HG02870 (cell line): ENCODE measurements at regions not wholly inside any gene's neighbourhood (a gene's known extent, or its start where the extent isn't known, plus 50 kb on each side); places are given as distances from the start of the nearest gene placed in this dataset.
"Not testable (repeated sequence)": the region's sequence is repeated elsewhere in the genome, so short reads cannot be mapped to it uniquely, and the experiment has no call there.

ENCODE experiments used
- ATAC-seq: cut with Tn5 transposase; IDR thresholded peaks from one replicate; pipeline ENCODE4 v1.9.1; 2021; ENCODE audit warnings: mild to moderate bottlenecking, moderate library complexity; ENCODE audit not compliant: unreplicated experiment

DNA sequence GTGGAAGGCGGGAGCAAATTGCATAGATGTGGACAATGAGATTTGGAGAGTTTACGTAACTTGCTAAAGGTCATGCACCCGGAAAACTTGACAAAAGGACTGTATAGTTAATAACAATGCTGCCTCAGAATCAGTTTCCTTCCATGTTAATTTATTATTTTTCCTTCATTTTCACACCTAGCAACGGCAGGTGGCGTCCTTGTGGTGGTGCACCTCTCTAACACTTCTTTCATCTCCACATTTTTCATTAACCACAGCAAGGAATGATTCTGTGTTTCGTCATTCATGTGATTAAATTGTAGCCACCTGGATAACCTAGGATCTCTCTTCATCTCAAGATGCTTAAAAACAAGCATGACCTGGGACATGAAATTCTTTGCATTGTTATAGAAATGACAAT lies 2133.0 kb downstream of the NCAM2 start:
- ATAC-seq, result no peak

DNA sequence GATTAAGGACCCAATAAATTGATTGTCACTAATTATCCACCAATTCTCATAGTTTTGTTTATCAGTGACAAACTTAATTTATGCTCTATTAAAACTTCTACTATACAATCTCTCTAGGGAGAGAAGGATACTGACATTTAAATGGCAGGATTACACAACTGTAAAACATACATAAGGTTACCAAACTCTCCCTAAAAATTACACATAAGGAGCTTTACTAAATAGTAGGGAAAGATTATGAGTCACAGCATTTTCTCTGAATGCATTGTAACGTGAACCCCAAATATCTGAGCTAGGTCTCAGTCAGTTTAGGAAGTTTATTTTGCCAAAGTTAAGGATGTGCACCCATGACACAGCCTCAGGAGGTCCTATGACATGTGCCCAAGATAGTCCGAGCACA lies 2140.6 kb downstream of the NCAM2 start:
- ATAC-seq, result no peak

DNA sequence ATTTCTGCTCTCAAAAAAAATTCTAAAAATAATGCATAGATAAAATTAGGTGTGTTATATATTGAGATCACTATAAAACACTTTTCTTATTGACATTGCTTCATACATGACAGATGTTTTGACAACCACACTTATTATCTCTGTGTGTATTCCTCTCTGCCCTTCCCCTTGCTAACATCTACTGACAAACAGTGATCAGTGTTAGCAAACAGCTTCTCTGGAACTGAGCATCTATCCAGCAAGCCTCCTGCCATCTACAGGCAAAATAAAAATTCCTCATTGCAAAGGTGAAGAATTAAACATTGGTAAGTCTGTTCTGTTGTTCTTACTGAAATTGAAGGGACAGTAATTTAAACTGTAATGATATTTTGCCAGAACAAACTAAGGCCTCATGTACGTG lies 2153.9 kb downstream of the NCAM2 start:
- ATAC-seq, result no peak

DNA sequence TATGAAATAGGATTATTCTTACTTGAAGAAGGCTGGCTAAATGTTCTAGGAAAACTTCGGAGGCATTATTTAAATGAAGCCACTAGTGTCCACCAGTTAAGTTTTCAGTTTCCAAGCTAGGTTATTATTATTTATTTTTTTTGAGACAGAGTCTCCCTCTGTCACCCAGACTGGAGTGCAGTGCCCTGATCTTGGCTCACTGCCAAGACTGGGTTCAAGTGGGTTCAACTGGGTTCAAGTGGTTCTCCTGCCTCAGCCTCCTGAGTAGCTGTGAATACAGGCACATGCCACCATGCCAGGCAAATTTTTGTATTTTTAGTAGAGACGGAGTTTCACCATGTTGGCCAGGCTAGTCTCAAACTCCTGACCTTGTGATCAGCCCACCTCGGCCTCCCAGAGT lies 2155.6 kb downstream of the NCAM2 start:
- ATAC-seq, result not testable (repeated sequence)

DNA sequence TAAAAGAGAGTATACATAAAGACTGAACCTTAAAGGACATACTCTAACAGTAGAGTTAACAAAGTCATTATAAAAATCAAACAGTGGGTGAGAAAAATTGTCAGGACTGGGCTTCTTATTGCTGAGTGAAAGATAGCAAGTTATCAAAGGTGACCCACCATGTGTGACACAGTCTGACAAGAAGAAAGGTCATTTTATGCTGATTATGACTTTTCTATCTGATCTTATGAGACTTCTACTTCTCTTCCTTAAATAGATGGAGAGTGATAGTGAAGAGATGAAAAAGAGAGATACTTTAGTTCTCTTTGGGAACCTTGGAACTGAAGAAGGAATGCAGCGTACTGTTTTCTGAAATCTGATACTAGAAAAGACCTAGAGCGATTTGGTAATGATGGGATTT lies 2157.1 kb downstream of the NCAM2 start:
- ATAC-seq, result no peak

DNA sequence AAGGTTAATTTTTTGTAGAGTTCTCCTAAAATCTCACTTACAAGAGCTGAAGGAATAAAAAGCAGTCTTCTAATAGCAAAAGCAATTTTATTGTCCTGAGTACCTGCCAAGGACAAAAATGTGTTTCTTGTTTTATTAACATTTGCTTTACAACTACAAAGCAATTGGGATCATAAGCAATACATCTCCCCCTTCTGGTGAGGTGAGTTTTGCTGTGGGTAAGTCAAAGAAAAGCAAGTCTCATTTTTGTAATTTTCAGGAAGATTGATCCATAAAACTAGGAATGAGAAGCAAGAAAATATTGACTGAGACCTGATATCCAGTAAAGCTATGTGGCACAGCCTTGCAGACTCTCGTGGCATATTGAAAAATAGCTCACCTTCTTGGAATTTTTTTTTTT lies 2162.7 kb downstream of the NCAM2 start:
- no peak for ATAC-seq

DNA sequence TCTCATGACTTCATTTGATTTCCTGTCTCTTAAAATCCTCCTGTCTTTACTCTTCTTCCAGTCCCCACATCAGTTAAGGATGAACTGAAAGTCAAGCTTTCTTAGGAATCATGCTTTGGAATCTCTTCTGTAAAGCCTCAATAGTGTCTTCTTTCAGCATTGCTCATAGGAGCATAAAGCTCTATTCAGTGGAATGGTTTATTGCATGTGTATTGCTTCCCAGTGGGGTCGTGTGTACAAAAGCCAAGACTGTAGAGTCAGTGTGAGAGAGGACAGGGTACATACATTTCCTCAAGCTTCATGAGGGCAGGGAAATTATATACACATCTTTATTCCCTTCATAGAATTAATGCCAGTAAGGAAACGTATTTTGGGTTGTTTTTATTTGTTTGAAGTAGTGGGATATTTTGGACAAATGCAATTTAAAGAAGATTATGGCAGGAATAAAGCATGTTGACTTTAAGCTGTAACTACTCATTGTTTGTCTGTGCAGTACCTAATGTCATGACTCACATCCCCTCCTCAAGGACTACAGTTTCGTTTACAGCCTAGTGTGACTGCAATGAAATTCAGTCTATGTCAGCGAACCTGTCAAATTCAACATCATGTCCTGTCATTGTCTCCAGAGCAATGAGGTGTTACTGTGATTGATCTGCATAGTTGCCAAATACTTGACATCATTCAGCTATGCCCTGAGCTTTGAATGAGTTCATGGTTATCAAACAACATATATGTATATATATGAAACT lies 2164.2 kb downstream of the NCAM2 start:
- no peak for ATAC-seq
